Lower leg skin (tissue), 3 donors: ENCODE measurements at regions not wholly inside any gene's neighbourhood (a gene's known extent, or its start where the extent isn't known, plus 50 kb on each side); places are given as distances from the start of the nearest gene placed in this dataset.

ENCODE experiments used
- CTCF ChIP-seq, 3 donors: fragments of 450-650 bp; IDR thresholded peaks; one replicate each; pipeline ENCODE4 v1.5.1; 2016; ENCODE audit warnings: antibody characterized with exemption in 3 of 3, mild to moderate bottlenecking in 3 of 3, moderate library complexity in 2 of 3
- POLR2A ChIP-seq, 2 donors: fragments of 450-650 bp; IDR thresholded peaks; one replicate each; pipeline ENCODE4 v1.6.1; 2016 to 2017; ENCODE audit warnings: antibody characterized with exemption in 2 of 2, mild to moderate bottlenecking in 1 of 2, moderate library complexity in 1 of 2

GRCh38 chr17:33583518-33584417 lies 290.7 kb upstream of the ASIC2 start:
- TF ChIP-seq CTCF (IDR thresholded peaks at IDR 0.05) (no peak), POLR2A (IDR thresholded peaks at IDR 0.05) (no peak)
